ENCODE measurements at regions not wholly inside any gene's neighbourhood (a gene's known extent, or its start where the extent isn't known, plus 50 kb on each side); places are given as distances from the start of the nearest gene placed in this dataset.

DNA sequence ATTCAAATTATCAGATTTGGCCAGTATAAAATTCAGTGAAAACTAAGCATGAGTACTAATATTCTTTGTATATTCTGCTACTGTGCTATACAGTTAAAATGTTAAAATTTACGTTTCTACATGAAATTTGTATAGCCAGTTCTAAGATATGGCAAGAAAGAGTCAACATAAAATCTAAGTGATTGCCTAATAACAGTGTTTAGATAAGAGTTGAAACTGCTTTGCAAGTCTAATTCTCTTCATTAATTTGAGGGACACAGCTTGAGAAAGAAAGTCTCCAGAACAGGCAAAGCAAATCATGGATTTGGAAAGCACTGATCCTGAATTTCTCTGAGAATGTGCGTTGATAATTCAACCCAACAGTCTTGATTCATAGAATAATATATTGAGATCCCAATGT lies 630.9 kb upstream of the USP24 start:
- TF ChIP-seq CBFB (IDR thresholded peaks at IDR 0.05; ENCODE audit: low read depth), result no peak
- no peak for TF ChIP-seq RCOR1 (conservative IDR thresholded peaks at IDR 0.05; ENCODE audit: low read depth, low read length)
